ENCODE measurements at regions not wholly inside any gene's neighbourhood (a gene's known extent, or its start where the extent isn't known, plus 50 kb on each side); places are given as distances from the start of the nearest gene placed in this dataset.
"Not testable (repeated sequence)": the region's sequence is repeated elsewhere in the genome, so short reads cannot be mapped to it uniquely, and the experiment has no call there.

DNA sequence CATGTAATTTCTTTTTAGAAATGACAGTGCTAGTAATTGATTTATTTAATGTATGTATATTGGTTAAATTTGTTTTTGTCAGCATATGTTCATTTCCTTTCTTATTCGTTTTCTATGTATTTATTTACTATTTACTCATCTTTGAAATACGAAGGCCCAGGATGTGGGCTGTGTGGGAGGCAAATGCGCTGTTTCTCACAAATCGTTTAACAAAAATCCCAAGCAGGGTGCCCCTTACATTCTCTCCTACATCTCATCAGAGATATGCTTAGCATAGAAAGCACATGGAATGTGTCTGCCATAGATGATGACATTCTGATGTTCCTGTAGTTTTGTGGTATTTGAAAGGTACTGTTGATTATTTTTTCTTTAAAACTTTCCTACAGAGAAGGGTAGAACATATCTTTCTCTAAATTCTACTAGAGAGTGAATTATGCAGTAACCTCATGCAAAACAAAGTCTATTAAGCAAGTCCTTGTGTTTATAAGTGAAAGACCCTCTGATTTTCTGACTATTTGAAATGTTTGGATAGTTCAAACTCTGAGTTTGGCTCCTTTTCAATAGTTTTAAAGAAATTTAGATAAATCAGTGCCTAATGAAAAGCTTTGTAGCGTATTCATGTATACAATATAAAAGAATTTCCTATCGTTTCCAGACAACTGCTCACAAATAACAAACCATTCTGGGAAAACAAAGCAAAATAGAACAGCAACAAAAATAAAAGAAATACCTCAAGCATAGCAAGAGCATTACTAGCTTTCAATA, 111.1 kb upstream of the VGLL3 start:
- no peak for DNase-seq

DNA sequence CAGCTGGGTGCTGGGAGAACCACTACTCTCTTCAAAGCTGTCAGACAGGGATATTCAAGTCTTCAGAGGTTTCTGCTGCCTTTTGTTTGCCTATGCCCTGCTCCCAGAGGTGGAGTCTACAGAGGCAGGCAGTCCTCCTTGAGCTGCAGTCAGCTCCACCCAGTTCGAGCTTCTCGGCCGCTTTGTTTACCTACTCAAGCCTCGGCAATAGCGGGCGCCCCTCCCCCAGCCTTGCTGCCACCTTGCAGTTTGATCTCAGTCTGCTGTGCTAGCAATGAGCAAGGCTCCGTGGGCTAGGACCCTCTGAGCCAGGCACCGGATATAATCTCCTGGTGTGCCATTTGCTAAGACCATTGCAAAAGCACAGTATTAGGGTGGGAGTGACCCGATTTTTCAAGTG, 106.8 kb upstream of the VGLL3 start:
- not testable (repeated sequence) for DNase-seq

- no peak for DNase-seq
Observed at GRCh38 chr3:87090631-87091030, 99.7 kb upstream of the VGLL3 start.

GRCh38 chr3:87088993-87089841, 98.3 kb upstream of the VGLL3 start:
- peak; percentile 87 for DNase-seq

DNA sequence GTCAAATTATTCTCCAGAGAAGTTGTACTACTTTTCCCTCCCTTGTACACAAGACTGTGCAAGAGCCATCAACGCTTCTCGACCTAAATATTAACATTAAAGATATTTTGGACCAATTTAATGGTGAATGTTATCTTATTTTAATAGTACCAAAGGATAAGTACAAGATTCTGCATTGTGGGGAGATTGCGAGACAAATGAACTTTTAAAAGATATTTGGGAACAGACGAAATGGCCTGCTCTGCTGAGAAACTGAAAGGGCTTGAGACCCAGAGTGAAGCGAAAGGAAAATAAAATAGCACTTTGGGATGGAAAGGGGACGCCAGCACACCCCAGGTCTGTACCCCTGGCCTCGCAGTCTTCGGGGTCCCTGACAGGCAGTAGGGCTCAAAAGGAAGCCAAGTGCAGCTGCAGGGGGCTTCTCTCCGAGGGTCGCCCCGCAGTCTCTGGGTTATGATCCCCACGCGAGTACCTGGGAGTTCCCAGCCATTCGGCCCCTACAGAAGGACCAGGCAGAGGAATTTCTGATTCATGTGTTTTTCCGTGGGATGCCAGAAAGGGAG, 97.6 kb upstream of the VGLL3 start:
- DNase-seq: no peak

- DNase-seq: peak; percentile 27
Observed at GRCh38 chr3:87084868-87085267, 93.9 kb upstream of the VGLL3 start.

DNA sequence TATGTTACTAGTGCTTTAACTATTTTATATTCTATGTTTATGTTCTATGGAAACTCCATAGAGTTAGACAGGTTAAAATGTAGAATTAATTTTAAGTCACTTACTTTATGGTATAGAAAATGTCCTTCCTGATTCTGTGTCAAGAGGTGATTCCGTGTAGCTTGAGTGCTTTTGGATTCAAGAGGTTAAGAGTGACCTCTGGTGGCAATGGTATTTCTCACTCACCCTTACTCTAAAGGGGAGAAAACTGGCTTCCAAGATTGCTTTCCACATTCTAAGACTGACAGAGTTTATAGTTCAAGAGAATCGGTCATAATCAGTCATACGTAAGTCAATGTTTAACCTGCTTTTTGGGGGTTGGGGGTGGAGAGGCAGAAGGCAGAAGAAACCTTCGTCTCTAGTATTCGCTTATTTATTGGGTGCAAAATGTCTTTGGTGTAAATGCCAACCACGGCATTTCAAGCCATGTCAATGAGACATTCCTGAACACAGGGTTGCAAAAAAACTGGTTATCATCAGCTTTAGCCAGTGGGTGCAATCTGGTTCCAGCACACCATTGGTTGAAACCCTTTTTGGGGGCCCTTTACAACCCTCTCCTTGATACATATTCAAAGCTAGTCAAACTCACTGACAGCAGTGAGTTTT, 92.0 kb upstream of the VGLL3 start:
- peak; percentile 75 for DNase-seq

DNA sequence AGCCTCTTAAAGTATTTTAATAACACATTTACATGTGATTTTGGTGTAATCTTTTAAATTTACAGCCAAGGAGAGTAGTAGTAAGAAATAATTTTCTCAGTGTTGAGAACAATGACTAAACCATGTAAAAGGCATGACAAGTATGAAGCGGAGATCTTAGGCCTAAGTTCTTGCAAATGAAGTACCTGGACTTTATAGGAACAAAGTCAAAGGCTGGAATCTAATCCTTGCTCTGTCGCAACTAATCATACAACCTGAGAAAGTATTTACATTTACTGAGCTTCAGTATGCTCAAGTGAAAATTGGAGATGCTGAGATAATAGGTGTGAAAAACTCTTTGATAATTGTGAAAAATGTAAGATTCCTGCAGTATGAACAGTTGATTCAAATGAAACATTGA, 86.4 kb upstream of the VGLL3 start:
- DNase-seq: no peak

- DNase-seq: peak; percentile 83
Observed at GRCh38 chr3:87076946-87077345, 86.0 kb upstream of the VGLL3 start.

DNA sequence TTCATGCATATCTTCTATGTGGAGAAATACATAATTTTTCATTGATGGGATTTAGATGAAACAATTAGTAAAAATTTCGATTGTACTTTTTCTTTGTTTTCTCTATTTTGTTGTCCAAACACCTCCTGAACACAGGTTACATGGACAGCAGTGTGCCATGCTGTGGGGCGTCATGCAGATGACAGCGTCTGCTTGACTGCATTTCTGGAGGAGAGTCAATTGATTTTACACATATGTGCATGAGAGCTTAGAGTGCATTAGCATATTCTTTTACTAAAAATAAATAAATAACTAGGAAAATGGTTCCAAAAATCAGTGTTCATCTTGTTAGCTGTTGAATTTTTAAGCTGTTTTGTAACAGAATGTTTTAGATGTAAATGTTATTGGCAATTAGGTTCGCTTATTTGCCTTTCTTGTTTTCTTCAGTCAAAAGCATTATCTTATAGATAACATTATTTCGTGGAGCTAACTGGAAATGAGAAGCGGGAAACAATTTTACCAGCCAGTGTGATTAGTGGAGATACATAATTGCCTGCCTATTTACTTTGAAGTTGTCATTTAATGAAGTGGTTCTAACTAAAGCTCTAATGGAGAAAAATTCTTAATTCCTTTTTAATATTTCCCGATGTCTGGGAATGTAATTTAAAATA, 82.7 kb upstream of the VGLL3 start:
- no peak for DNase-seq

GRCh38 chr3:87072446-87072845, 81.5 kb upstream of the VGLL3 start:
- no peak for DNase-seq

DNA sequence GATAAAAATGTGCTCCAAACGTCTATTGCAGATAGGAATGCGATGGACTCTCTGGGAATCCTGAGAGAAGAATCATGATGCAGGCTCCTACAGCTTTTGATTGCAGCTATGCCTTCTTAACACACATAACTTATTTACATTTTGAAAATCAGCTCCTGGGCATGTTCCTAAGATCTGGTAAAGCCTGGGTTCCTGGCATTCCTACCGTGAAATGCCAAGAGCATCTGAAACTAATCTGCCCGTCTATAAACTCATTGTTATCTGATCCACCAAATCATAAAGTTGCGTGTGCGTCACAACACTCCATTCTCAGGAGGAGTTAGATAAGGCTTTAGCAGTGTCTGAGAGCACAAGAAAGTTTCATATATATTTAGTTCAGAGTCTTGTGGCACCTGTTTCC, 79.0 kb upstream of the VGLL3 start:
- DNase-seq: no peak

DNA sequence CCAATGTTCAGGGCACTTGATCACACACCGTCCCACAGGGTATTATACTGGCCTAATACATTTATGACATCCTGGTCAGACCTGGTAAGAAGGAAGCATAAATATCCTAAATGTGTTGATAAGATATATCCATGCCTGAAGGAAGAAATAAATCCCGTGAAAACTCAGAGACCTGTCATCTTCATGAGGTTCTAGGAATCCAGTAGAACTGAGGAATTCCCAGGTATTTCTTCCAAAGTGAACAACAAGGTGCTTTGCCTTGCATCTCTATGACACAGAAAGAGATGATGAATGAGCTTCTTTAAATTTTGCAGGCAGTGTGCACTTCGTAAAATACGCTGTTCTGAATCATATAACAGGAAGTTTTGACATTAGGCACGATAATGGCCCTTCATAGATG, 78.1 kb upstream of the VGLL3 start:
- DNase-seq: no peak

GRCh38 chr3:87062685-87063084, 71.7 kb upstream of the VGLL3 start:
- no peak for DNase-seq

DNA sequence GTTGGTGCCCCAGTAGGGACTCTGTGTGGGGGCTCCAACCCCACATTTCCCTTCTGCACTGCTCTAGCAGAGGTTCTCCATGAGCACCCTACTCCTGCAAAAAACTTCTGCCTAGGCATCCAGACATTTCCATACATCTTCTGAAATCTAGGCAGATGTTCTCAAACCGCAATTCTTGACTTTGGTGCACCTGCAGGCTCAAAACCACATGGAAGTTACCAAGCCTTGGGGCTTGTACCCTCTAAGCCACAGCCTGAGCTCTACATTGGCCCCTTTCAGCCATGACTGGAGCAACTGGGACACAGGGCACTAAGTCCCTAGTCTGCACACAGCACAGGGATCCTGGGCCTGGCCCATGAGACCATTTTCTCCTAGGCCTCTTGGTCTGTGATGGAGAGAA, 66.5 kb upstream of the VGLL3 start:
- DNase-seq: no peak

GRCh38 chr3:87053553-87053952, 62.6 kb upstream of the VGLL3 start:
- DNase-seq: peak; percentile 16

- no peak for DNase-seq
Observed at GRCh38 chr3:87052499-87053260, 61.7 kb upstream of the VGLL3 start.

GRCh38 chr3:87047852-87048251, 56.9 kb upstream of the VGLL3 start:
- DNase-seq: no peak

- DNase-seq: no peak
Observed at GRCh38 chr3:87046241-87046640, 55.3 kb upstream of the VGLL3 start.

DNA sequence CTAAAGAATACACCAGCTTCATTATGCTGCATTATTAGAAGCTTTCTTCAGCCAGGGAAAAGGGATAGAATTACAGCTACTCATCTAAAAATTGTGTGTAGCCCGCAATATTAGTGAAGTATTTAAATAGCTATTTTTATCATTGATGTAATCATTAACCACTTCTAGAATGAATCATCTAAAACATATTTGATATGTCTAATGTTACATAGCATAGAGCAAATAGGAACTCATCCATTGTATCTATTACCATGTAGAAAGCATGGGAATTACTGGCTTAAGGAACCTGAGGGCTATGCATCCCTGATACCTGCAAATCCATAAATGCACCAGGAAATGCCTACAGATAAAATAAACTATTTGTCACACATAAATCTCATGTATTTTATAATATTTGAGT, 54.5 kb upstream of the VGLL3 start:
- peak; percentile 38 for DNase-seq

GRCh38 chr3:87044846-87045245, 53.9 kb upstream of the VGLL3 start:
- no peak for DNase-seq

- no peak for DNase-seq
Observed at GRCh38 chr3:87044409-87044808, 53.5 kb upstream of the VGLL3 start.

Measured in fibroblast of skin of right biceps (primary cell).